ENCODE measurements at regions not wholly inside any gene's neighbourhood (a gene's known extent, or its start where the extent isn't known, plus 50 kb on each side); places are given as distances from the start of the nearest gene placed in this dataset.

DNA sequence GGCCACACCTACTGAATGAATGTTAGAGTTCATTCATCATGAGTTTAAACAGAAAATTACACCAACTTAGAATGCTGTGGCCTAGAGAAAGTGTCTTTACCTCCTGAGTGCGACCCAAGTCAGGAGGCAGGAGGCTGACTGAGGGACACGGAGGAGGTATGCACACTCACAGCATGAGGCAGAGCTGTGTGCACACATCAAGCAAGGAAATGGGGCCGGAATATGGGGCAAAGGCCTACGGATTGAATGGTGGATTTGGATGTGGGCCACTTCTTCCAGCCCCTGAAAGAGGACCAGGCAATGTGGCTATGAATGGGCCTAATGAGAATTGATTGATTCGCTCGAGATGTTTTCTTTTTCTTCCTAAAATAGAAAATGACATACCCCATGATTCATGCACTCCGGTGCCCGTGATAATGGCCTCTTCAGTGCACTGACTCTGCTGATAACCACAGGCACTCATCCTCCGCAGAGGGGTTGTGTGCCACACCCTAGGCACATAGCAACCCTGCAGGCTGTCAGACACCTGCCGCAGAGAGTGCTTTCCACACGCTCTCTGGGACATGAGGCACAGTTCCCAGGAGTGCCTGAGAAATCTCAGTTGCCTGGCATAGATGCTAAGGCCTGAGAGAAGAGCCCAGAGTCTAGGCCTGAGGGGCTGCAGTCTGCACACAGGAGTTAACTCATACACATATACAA is 155.5 kb downstream of the GLUL start:
- TF ChIP-seq POLR2A (IDR thresholded peaks at IDR 0.05) = no peak
- TF ChIP-seq, protein P1, sequence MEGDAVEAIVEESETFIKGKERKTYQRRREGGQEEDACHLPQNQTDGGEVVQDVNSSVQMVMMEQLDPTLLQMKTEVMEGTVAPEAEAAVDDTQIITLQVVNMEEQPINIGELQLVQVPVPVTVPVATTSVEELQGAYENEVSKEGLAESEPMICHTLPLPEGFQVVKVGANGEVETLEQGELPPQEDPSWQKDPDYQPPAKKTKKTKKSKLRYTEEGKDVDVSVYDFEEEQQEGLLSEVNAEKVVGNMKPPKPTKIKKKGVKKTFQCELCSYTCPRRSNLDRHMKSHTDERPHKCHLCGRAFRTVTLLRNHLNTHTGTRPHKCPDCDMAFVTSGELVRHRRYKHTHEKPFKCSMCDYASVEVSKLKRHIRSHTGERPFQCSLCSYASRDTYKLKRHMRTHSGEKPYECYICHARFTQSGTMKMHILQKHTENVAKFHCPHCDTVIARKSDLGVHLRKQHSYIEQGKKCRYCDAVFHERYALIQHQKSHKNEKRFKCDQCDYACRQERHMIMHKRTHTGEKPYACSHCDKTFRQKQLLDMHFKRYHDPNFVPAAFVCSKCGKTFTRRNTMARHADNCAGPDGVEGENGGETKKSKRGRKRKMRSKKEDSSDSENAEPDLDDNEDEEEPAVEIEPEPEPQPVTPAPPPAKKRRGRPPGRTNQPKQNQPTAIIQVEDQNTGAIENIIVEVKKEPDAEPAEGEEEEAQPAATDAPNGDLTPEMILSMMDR (IDR thresholded peaks at IDR 0.05) = no peak

Measured in ovary (tissue), 3 donors.